ENCODE measurements at regions not wholly inside any gene's neighbourhood (a gene's known extent, or its start where the extent isn't known, plus 50 kb on each side); places are given as distances from the start of the nearest gene placed in this dataset.

DNA sequence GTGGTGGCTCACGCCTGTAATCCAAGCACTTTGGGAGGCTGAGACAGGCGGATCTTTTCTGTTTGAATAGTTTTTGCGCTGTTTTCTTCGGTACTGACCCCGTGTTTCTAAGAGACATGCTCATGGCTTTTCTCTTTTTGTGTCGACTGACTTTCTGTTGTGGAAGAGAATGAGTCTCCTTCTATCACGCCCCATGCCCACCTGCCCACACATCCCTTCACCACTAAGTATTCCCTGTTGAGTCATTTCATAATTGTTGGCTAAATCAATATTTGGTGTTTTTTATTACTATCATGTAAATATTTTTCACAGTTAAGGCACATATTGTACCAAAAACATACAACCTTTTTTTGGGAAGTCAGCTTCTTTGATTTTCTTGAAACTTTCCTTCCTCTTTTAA lies 198.8 kb upstream of the TWIST2 start:
- DNase-seq (ENCODE audit: low read depth) = no peak
- no peak overlapping the region for H3K4me3 ChIP-seq (ENCODE audit: low read length)
- TF ChIP-seq, protein P1, sequence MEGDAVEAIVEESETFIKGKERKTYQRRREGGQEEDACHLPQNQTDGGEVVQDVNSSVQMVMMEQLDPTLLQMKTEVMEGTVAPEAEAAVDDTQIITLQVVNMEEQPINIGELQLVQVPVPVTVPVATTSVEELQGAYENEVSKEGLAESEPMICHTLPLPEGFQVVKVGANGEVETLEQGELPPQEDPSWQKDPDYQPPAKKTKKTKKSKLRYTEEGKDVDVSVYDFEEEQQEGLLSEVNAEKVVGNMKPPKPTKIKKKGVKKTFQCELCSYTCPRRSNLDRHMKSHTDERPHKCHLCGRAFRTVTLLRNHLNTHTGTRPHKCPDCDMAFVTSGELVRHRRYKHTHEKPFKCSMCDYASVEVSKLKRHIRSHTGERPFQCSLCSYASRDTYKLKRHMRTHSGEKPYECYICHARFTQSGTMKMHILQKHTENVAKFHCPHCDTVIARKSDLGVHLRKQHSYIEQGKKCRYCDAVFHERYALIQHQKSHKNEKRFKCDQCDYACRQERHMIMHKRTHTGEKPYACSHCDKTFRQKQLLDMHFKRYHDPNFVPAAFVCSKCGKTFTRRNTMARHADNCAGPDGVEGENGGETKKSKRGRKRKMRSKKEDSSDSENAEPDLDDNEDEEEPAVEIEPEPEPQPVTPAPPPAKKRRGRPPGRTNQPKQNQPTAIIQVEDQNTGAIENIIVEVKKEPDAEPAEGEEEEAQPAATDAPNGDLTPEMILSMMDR (conservative IDR thresholded peaks at IDR 0.05; ENCODE audit: low read length) = no peak

DNA sequence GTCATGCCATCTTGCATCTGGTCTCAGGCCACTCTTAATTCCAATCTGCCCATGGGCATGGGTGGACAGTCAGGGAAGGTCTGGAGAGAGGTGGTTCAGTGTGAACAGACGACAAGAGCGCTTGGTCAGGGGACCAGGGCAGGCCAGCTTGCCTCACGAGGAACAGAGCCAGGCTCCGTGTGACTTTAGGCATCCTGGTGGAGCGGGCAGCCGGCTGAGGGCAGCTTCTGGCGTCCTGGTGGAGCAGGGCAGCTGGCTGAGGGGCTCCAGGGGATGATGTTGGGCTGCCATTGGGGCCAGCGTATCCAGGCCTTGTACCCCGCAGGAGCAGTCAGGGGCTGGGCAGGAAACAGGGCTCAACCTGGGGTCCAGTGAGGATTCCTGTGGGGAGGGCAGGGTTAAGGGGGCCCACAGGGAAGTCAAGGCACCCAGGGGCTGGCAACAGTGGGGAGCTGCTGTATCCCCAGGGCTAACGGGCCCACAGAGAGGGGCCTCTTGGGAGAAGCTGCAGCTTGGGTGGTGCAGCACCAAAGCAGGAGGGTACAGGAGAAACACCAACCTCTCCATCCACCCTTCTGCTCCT lies 197.9 kb upstream of the TWIST2 start:
- H3K4me3 ChIP-seq (ENCODE audit: low read length) = no peak overlapping the region
- TF ChIP-seq, protein P1 (conservative IDR thresholded peaks at IDR 0.05; ENCODE audit: low read length) = no peak
- no peak for DNase-seq (ENCODE audit: low read depth)

DNA sequence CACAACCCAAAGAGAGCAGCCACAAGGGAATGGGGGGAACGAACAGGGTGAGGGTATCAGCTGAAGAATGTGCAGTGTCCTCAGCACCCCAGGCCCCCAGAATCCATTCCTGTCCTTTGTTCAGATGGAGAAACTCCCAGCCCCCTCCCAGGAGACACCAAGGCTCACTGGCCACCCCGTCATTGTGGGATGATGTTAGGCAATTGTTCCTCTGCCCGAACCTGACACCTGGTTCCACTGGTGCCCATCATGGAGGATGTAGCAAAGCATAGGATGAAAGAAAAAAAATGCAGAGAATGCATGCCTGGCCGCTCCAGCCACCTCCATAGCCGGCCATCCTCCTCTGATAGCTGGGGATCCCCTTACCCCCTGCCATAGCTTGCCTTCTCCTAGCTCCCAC lies 197.3 kb upstream of the TWIST2 start:
- no peak for DNase-seq (ENCODE audit: low read depth)
- no peak overlapping the region for H3K4me3 ChIP-seq (ENCODE audit: low read length)
- TF ChIP-seq, protein P1 (conservative IDR thresholded peaks at IDR 0.05; ENCODE audit: low read length) = no peak

DNA sequence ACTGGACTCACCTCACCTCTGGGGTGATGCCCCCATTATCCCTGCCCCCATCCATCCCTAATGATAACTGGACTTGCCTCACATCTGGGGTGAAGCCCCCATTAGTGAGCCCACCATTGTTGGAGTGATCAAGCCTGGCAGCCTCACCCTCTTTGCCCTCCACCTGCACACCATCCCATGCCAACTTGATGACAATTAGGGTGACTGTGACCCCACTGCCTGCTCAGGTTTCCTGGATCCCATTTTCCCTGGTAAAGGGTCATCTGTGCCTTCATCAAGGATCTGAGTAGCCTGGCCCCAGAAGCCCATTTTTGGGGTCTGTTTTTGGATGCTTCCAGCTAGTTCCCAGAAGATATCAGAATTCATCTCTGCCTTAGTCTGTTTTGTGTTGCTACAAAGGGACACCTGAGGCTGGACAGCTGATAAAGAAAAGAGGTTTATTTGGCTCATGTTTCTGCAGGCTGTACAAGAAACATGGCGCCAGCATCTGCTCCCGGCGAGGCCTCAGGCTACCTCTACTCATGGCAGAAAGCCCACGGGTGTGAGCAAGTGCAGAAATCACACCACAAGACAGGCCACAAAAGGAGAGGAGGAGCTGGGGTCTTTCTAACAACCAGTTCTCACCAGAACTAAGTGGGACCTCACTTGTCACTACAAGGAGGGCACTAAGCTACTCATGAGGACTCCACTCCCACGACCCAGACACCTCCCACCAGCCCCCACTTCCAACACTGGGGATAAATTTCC lies 196.4 kb upstream of the TWIST2 start:
- H3K4me3 ChIP-seq (ENCODE audit: low read length) = no peak overlapping the region
- DNase-seq (ENCODE audit: low read depth) = no peak
- TF ChIP-seq, protein P1 (conservative IDR thresholded peaks at IDR 0.05; ENCODE audit: low read length) = no peak

DNA sequence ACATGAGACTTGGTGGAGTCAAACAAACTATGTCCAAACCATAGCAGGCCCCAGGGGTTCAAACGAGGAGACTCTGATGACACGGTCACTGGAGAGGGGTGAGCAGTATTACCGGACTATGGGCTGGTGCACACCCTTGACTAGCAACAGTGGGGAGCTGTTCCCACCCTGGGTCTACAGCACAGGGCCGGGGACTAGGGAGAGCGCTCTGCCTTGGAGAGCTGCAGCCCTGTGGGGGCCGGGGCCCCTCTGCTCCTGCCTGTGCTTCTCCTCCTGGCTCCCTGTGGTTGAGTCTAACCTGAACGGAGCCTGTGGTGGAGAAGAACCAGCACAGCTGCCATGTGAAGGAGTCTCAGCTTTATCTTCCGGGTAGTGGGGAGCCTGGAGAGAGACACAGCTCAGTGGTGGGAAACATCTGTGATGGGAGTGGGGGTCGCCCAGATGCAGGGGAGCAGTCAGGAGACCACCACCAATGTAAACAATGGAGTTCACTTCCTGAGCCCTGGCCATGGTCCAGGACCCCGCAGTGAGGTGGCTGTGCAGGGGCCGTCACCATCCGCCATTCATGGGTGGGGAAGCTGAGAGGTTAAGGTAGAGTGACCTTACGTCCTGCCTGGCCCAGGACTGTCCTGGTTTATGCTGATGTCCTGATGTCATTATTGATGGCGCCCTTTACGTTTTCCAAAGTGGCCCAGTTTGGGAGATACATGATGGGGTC lies 195.7 kb upstream of the TWIST2 start:
- TF ChIP-seq, protein P1 (conservative IDR thresholded peaks at IDR 0.05; ENCODE audit: low read length) = no peak
- H3K4me3 ChIP-seq (ENCODE audit: low read length) = no peak overlapping the region
- no peak for DNase-seq (ENCODE audit: low read depth)

DNA sequence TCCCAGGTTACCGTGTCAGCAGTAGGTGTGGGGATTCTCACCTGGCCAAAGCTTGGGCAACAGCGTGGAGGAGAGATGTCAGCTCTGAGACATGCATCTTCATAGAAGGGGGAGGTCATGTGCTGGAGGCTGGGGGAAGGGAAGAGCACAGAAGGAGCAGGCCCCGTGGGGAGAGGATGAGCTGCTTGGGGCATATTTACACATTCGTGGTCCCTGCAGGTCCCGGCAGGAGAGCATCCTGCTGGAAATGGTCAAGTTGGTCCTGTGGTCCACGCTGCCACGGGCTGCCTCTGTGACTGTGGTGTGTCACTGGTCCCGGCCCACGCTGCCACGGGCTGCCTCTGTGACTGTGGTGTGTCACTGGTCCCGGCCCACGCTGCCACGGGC lies 195.1 kb upstream of the TWIST2 start:
- no peak for DNase-seq (ENCODE audit: low read depth)
- no peak overlapping the region for H3K4me3 ChIP-seq (ENCODE audit: low read length)
- TF ChIP-seq, protein P1 (conservative IDR thresholded peaks at IDR 0.05; ENCODE audit: low read length) = no peak

Data from AG10803 (cell line).